Forelimb muscle (tissue), 1 donor: ENCODE measurements at regions not wholly inside any gene's neighbourhood (a gene's known extent, or its start where the extent isn't known, plus 50 kb on each side); places are given as distances from the start of the nearest gene placed in this dataset.

Experiments used
- DNase-seq: peaks from one replicate; pipeline ENCODE4 v3.0.0-alpha.2; 2013; ENCODE audit warnings: low read depth

GRCh38 chr6:21426841-21427490 lies 166.6 kb upstream of the SOX4 start:
- DNase-seq: no peak

DNA sequence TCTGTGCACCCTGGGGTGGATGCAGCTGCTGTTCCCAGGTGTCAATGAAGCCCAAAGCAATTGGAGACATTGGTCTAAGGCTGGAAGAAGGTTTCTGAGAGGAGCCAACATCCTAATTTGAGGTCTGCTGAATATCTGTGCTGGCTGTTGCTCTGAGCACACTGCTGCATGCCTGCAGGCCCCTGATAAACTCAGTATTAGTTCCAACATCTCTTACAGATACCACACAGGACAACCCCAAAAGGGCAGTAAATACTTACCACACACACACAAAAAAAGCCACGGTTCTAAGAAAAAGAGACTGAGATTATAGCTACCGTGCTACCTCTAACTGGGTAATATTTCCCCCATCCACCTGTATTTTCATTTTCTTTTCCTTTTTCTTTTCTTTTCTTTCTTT lies 164.3 kb upstream of the SOX4 start:
- DNase-seq: no peak

GRCh38 chr6:21431526-21431925 lies 162.0 kb upstream of the SOX4 start:
- no peak for DNase-seq

DNA sequence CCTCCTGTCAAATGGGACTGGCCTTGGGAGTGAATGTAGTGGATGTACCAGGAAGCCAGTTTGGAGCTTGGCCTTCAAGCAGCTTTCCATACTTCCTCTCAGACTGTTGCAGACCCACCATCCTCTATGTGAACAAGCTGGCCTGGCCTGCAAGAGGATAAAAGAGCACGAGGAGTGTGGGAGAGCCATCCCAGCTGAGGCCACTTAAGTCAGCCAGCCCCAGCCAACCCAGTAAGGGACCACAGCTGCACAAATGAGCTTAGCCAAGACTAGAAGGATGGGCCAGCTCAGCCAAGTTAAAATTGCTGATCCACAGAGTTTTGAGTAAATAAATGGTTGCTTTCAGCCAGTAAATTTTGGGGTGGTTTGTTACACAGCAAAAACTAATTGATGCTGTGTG lies 156.9 kb upstream of the SOX4 start:
- no peak for DNase-seq

DNA sequence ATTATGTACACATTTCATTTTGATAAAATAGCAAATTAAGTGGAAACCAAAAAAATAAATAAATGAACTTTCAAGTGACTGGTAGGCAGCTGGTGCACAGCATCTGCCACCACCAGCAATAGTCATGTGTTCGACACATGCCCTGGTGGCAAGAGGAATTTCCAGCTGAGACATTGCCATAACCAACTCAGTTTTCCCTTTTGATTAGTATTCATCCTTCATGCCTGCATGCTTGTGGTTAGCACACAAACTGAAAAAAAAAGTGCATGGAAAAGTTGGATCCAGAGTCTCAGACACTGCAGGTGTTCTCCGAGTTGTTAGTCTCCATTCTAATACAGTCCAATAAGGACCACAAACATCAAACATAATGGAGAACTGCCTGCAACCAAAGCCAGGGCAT lies 156.0 kb upstream of the SOX4 start:
- DNase-seq: no peak

DNA sequence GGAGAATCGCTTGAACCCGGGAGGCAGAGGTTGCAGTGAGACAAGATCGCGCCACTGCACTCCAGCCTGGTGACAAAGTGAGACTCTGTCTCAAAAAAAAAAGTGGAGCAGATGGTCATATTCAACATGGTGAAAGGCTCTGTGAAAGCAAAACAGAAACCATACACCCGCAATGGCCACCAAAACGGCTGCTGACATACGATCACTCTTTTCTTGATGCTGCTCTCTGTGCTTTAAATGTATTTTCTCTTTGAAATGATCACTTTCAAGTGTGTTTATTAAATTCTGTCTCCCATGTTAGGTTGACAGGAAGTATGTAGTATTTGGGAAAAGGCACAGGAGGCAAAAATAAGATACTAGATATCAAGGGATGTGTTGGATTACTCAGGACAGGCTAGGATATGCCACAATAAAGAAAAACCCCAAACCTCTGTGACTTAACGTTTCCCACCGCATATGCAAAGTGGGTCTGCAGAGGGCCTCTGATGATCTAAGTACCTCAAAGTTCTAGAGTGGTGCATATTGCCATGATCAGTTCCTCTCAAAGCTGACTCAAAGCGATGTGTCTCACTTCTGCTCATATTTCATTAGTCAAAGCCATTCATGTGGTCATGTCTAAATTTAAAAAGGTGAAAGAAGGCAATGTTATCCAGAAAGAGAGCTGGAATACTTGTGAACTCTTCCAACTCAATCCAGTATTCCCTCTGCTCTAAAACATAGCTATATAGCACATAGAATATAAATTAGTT lies 155.1 kb upstream of the SOX4 start:
- no peak for DNase-seq

GRCh38 chr6:21438986-21439352 lies 154.6 kb upstream of the SOX4 start:
- no peak for DNase-seq

- DNase-seq: no peak
Measured at GRCh38 chr6:21441386-21441785, 152.2 kb upstream of the SOX4 start.

DNA sequence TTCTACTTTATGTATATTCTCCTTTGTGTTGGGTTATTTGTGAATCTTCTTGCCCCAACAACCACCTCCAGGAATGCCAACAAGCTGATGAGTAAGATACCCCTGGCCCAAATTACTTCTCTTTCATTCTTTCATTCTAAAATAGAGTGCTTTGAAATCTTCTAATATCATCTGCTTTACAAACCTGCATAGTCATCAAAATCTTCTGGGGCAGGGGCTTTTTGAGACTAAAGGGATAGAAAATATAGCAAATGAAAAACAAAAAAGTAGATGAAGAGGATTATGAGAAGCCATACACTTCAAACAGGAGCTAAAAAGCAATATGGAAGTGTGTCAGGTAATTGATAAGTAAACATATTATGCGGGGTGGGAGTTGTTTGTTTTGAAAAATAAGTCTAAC lies 150.7 kb upstream of the SOX4 start:
- DNase-seq: no peak

DNA sequence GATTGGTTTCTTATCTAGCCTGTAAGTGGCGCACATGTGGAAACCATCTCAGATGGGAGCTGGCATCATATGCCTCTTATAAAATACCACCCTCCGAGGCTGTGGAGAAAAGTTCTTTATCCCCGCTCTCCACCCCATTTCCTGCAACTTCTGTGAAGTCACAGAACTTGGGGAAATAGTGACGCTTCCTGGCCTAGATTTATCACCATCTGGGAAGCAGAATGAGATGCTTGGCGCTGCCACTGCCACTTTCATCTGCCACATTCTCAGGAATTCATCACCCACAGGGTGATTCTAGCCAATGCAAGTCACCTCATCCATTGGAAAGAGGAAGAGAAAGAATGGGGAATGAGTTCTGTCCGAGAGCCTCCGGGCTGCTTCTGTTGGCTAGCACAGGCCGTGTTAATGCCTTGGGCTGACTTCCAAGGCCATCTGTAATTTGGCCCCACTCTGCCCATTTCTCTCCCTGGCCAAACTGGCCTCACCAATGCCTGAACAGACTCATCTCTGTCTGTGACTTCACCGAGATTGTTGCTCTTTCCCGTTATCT lies 148.8 kb upstream of the SOX4 start:
- DNase-seq: no peak

GRCh38 chr6:21447987-21448386 lies 145.6 kb upstream of the SOX4 start:
- DNase-seq: no peak

DNA sequence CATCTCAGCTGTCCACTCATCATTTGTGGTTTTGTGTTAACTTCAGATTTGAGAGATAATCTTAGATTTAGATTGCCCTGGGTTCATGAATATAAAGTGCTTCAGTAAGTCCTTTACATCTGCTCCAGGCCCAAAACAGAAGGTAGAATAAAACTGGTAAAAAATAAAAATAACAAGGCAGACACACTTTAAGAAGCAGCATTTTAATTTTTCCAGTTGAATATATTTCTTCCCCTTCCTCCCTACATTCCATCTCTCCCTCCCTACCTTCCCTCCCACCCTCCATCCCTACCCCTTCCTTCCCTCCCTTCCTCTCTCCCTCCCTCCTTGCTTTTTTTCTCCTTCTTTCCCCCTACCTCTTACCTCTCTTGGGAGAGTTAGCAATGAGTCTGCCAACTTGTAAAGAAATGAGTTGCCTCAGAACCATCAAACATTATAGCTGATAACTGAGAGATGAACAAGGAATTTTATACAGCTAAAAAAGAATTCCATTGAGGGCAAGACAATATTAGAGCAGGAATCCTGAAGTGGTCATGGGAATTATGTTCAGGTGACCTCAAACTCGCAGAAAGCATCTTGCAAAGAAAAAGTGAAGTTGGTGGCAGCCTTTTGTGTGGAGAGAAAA lies 145.0 kb upstream of the SOX4 start:
- no peak for DNase-seq

DNA sequence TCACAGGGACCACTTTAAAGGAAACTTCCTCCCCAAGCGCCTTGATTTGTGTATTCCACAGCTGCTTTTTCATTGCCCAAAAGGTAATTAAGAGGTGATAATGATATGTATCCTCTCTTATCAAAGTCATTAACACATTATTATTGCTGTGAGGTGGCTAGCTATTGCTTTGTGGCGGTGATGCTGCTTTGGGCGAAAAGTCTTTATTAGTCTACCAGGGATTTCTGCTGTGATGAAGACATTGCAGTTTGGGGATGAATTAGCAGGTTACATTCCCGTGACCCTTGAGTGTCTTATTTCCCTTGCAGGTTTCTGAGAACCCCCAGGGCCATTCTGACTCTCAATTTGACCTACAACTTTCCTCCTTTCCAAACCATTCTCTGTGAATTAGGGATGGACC lies 143.4 kb upstream of the SOX4 start:
- no peak for DNase-seq

DNA sequence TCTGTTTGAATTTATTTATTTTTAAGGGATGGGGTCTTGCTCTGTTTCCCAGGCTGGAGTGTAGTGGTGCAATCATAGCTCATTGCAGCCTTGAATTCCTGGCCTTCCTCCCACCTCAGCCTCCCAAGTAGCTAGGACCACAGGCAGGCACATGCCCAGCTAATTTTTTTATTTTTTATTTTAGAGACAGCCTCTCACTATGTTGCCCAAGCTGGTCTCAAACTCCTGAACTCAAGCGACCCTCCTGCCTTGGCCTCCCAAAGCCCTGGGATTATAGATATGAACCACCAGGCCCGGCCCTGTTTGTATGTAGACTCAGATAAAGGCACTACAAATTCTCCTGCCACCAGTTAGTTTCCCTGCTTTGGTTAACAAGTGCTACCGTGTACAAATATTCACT lies 142.9 kb upstream of the SOX4 start:
- DNase-seq: no peak

GRCh38 chr6:21451546-21452013 lies 142.0 kb upstream of the SOX4 start:
- no peak for DNase-seq

DNA sequence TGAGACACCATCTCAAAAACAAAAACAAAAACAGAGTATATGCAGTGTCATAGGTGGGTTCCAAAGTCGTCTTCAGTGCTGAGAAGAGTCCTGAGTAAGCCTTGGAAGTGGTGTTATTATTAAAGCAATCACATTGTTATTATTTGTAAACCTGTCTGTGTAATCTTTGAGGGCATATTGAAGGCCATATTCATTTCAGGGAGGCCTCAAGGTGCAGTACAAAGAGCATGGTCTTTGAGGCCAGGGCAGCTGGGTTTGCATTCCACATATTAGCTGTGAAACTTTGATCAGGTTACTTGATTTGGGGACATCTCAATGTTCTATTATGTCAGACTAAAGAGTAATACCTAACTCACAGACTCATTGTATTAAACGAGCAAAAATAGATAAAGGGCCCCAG lies 139.3 kb upstream of the SOX4 start:
- no peak for DNase-seq

- DNase-seq: no peak
Measured at GRCh38 chr6:21455071-21455470, 138.5 kb upstream of the SOX4 start.

GRCh38 chr6:21457647-21458046 lies 135.9 kb upstream of the SOX4 start:
- no peak for DNase-seq

DNA sequence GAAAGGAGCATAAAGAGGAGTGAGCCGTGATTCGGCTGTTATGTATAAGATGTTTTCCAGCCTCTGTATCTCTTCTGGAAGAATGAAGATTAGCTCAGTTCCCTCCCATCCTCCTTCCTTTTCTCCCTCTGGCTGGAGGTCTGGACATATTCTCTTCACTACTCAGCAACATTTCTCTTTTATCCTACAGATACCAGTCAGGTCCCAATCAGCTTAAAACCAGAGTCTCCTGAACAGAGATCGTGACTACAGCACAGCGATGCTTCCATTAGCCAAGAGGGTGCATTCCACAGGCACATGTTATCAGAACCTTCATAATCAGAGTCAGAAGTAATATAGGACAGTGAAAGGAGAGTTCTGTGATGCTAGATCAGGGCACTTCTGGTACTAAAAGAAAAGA lies 133.9 kb upstream of the SOX4 start:
- DNase-seq: no peak

GRCh38 chr6:21461844-21462518 lies 131.6 kb upstream of the SOX4 start:
- DNase-seq: no peak

- DNase-seq: no peak
Measured at GRCh38 chr6:21462519-21462852, 131.1 kb upstream of the SOX4 start.

GRCh38 chr6:21467091-21467490 lies 126.5 kb upstream of the SOX4 start:
- DNase-seq: no peak
